ENCODE measurements at regions not wholly inside any gene's neighbourhood (a gene's known extent, or its start where the extent isn't known, plus 50 kb on each side); places are given as distances from the start of the nearest gene placed in this dataset.

DNA sequence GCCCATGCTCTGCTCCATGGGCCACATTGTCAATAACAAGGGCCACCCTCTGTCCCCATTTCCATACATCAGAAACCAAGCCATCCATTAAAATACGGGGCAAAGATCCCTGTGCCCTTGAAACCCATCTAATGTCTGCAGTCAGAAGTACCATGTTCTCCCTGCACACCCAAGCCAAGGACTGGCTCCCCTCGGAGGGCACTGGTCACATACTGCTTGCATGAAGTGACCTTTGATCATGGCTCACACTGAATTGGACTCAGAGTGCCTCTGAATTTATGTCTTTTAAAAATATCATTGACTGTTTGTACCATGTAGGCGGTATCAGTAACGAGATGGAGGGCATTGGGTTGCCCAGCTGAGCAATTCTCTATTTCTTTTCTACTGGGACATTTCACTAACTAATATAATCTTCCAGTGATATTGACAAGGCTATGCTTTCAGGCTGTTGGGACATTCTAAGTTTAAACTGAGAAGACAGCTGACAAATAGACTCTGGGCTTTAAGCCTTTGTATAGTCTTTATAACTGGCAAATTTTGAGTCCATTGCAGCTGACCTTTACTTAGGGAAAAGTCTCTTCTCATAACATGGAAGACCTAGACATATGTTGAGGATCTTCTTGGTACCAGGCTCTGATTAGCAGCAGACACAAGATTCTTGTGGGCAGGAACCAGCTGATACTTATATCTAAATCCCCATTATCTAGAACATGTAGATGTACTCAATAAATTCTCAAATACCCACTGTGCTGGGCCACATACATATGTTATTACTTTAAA lies 214.3 kb downstream of the MYCN start:
- Histone ChIP-seq H4K20me1 (ENCODE audit: insufficient read depth) (no peaks in the 10 kb centered on the region), H3K4me2 (ENCODE audit: low read length) (no peak overlapping the region), H3K36me3 (ENCODE audit: insufficient read depth, low read length) (no peaks in the 10 kb centered on the region), H2AFZ (ENCODE audit: low read depth, low read length) (no peak overlapping the region), H3K27ac (ENCODE audit: low read length) (no peak overlapping the region), H3K4me3 (ENCODE audit: low read length) (no peak overlapping the region), H3K9me3 (ENCODE audit: low read length) (no peaks in the 10 kb centered on the region), H3K79me2 (replicated peaks; ENCODE audit: insufficient read depth, low read length) (no peaks in the 10 kb centered on the region), H3K9ac (ENCODE audit: low read length) (no peak overlapping the region), H3K27me3 (ENCODE audit: insufficient read depth, low read depth, low read length) (no peaks in the 10 kb centered on the region), H3K9me2 (ENCODE audit: insufficient read depth, low read length) (no peaks in the 10 kb centered on the region), H3F3A (ENCODE audit: insufficient read depth, low read length, poor library complexity, severe bottlenecking) (no peaks in the 10 kb centered on the region)
- no peak for TF ChIP-seq RAD21 (conservative IDR thresholded peaks at IDR 0.05)
- TF ChIP-seq, protein P1, sequence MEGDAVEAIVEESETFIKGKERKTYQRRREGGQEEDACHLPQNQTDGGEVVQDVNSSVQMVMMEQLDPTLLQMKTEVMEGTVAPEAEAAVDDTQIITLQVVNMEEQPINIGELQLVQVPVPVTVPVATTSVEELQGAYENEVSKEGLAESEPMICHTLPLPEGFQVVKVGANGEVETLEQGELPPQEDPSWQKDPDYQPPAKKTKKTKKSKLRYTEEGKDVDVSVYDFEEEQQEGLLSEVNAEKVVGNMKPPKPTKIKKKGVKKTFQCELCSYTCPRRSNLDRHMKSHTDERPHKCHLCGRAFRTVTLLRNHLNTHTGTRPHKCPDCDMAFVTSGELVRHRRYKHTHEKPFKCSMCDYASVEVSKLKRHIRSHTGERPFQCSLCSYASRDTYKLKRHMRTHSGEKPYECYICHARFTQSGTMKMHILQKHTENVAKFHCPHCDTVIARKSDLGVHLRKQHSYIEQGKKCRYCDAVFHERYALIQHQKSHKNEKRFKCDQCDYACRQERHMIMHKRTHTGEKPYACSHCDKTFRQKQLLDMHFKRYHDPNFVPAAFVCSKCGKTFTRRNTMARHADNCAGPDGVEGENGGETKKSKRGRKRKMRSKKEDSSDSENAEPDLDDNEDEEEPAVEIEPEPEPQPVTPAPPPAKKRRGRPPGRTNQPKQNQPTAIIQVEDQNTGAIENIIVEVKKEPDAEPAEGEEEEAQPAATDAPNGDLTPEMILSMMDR (IDR thresholded peaks at IDR 0.05; ENCODE audit: poor library complexity, severe bottlenecking), result no peak
- TF ChIP-seq, protein P2, sequence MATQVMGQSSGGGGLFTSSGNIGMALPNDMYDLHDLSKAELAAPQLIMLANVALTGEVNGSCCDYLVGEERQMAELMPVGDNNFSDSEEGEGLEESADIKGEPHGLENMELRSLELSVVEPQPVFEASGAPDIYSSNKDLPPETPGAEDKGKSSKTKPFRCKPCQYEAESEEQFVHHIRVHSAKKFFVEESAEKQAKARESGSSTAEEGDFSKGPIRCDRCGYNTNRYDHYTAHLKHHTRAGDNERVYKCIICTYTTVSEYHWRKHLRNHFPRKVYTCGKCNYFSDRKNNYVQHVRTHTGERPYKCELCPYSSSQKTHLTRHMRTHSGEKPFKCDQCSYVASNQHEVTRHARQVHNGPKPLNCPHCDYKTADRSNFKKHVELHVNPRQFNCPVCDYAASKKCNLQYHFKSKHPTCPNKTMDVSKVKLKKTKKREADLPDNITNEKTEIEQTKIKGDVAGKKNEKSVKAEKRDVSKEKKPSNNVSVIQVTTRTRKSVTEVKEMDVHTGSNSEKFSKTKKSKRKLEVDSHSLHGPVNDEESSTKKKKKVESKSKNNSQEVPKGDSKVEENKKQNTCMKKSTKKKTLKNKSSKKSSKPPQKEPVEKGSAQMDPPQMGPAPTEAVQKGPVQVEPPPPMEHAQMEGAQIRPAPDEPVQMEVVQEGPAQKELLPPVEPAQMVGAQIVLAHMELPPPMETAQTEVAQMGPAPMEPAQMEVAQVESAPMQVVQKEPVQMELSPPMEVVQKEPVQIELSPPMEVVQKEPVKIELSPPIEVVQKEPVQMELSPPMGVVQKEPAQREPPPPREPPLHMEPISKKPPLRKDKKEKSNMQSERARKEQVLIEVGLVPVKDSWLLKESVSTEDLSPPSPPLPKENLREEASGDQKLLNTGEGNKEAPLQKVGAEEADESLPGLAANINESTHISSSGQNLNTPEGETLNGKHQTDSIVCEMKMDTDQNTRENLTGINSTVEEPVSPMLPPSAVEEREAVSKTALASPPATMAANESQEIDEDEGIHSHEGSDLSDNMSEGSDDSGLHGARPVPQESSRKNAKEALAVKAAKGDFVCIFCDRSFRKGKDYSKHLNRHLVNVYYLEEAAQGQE (IDR thresholded peaks at IDR 0.05; ENCODE audit: borderline replicate concordance), result no peak

DNA sequence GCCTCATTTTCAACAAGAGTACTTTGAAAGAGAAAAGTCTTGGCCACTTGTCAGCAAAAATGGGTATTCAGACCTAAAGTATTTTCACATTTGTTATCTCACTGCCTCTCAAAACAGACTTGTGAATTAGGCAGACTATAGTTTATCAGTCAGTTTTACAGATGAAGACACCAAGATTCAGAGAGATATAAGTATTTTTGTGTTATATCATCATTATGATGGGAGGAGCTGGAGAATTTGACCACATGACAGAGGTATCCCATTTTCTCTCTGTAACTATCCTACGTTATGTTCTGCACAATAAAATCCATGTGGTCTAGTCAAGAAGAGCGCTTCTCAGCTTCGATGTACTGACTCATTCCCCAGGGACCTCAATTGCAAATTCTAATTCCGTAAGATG lies 213.7 kb downstream of the MYCN start:
- H3K27ac ChIP-seq (ENCODE audit: low read length), result no peak overlapping the region
- no peaks in the 10 kb centered on the region for H3K27me3 ChIP-seq (ENCODE audit: insufficient read depth, low read depth, low read length)
- no peaks in the 10 kb centered on the region for H3K9me2 ChIP-seq (ENCODE audit: insufficient read depth, low read length)
- no peak overlapping the region for H3K4me3 ChIP-seq (ENCODE audit: low read length)
- no peaks in the 10 kb centered on the region for H3K9me3 ChIP-seq (ENCODE audit: low read length)
- H3K36me3 ChIP-seq (ENCODE audit: insufficient read depth, low read length), result no peaks in the 10 kb centered on the region
- TF ChIP-seq SMC3 (conservative IDR thresholded peaks at IDR 0.05; ENCODE audit: poor library complexity), result no peak
- no peak for TF ChIP-seq TAF1 (IDR thresholded peaks at IDR 0.05; ENCODE audit: low read depth)
- TF ChIP-seq, protein P2 (IDR thresholded peaks at IDR 0.05; ENCODE audit: borderline replicate concordance), result no peak
- no peak for TF ChIP-seq MXI1 (conservative IDR thresholded peaks at IDR 0.05; ENCODE audit: poor library complexity, severe bottlenecking)
- no peak for TF ChIP-seq RAD21 (conservative IDR thresholded peaks at IDR 0.05)
- TF ChIP-seq POLR2AphosphoS5 (IDR thresholded peaks at IDR 0.05), result no peak
- TF ChIP-seq EZH2 (IDR thresholded peaks at IDR 0.05; ENCODE audit: borderline replicate concordance, insufficient read depth, low read length, poor library complexity, severe bottlenecking), result no peak
- TF ChIP-seq, protein P1 (IDR thresholded peaks at IDR 0.05; ENCODE audit: poor library complexity, severe bottlenecking), result no peak
- TF ChIP-seq EP300 (conservative IDR thresholded peaks at IDR 0.05; ENCODE audit: poor library complexity, severe bottlenecking), result no peak
- no peak overlapping the region for H3K4me2 ChIP-seq (ENCODE audit: low read length)
- no peaks in the 10 kb centered on the region for H3K79me2 ChIP-seq (replicated peaks; ENCODE audit: insufficient read depth, low read length)
- H3F3A ChIP-seq (ENCODE audit: insufficient read depth, low read length, poor library complexity, severe bottlenecking), result no peaks in the 10 kb centered on the region
- no peak overlapping the region for H3K9ac ChIP-seq (ENCODE audit: low read length)
- H4K20me1 ChIP-seq (ENCODE audit: insufficient read depth), result no peaks in the 10 kb centered on the region
- H2AFZ ChIP-seq (ENCODE audit: low read depth, low read length), result no peak overlapping the region
